Stomach (tissue), 8 donors: ENCODE measurements at regions not wholly inside any gene's neighbourhood (a gene's known extent, or its start where the extent isn't known, plus 50 kb on each side); places are given as distances from the start of the nearest gene placed in this dataset.

Experiments
- DNase-seq, 2 donors: peaks; one replicate each; pipeline versions ENCODE4 v3.0.0 to v3.0.0-alpha.2; 2013 to 2019
- H3K27ac ChIP-seq, 5 donors: fragments of 200-600 bp in 4 of 5; sonication (generic) in 4 of 5; one replicate each; pipeline ENCODE4 v1.5.1; 2013 to 2019; ENCODE audit warnings: mild to moderate bottlenecking in 1 of 5, moderate library complexity in 1 of 5
- H3K27me3 ChIP-seq, 3 donors: fragments of 200-600 bp; sonication (generic); one replicate each; pipeline ENCODE4 v1.5.1; 2017 to 2019; ENCODE audit warnings: mixed run types in 1 of 3
- H3K36me3 ChIP-seq, 4 donors: fragments of 200-600 bp; sonication (generic); 1 replicate in 3 of 4; 2 replicates in 1 of 4; pipeline ENCODE4 v1.5.1; 2016 to 2019
- H3K4me1 ChIP-seq, 4 donors: fragments of 200-600 bp; sonication (generic); one replicate each; pipeline ENCODE4 v1.5.1; 2016 to 2019
- H3K4me3 ChIP-seq, 4 donors: fragments of 200-600 bp; sonication (generic) in 3 of 4; one replicate each; pipeline ENCODE4 v1.5.1; 2016 to 2019; ENCODE audit warnings: mild to moderate bottlenecking in 1 of 4
- H3K9me3 ChIP-seq, 4 donors: fragments of 200-600 bp; sonication (generic); one replicate each; pipeline ENCODE4 v1.5.1; 2016 to 2019
- CTCF ChIP-seq, 7 experiments: fragments of 450-650 bp in 4 of 7; fragments of 200-600 bp in 3 of 7; sonication (generic) in 3 of 7; IDR thresholded peaks; one replicate each; pipeline ENCODE4 v1.5.1; 2016 to 2019; ENCODE audit warnings: antibody characterized with exemption in 7 of 7, control low read depth in 2 of 7, mild to moderate bottlenecking in 1 of 7
- EP300 ChIP-seq: sonication (generic); formaldehyde crosslinking; IDR thresholded peaks from one replicate; pipeline ENCODE4 v1.6.1; 2017; ENCODE audit warnings: antibody characterized with exemption
- POLR2A ChIP-seq, 4 donors: fragments of 450-650 bp; IDR thresholded peaks; one replicate each; pipeline ENCODE4 v1.6.1; 2016; ENCODE audit warnings: antibody characterized with exemption in 4 of 4, control low read depth in 2 of 4, mild to moderate bottlenecking in 1 of 4, moderate library complexity in 1 of 4
- POLR2AphosphoS5 ChIP-seq, 3 donors: sonication (generic); formaldehyde crosslinking; IDR thresholded peaks; one replicate each; pipeline ENCODE4 v1.6.1; 2016; ENCODE audit warnings: antibody characterized with exemption in 3 of 3
- WGBS, 5 donors: extraction: QIAGEN DNeasy Blood & Tissue Kit in 3 of 5; methylation state at CpG; one replicate each; pipeline versions ENCODE4 v1.1.5 to v1.1.7; 2013 to 2018; 5-methylcytosine and 5-hydroxymethylcytosine counted together
- intact Hi-C: fragments of 100-400 bp; cut with DNase I; formaldehyde crosslinking; loops from one replicate; pipeline ENCODE4 v1.15.1; 2023; ENCODE audit warnings: low total_unique reads
- donor health status: healthy with polysubstance abuse.
- donor health status: Bipolar disorder and iron deficiency.
- donor health status: healthy.

DNA sequence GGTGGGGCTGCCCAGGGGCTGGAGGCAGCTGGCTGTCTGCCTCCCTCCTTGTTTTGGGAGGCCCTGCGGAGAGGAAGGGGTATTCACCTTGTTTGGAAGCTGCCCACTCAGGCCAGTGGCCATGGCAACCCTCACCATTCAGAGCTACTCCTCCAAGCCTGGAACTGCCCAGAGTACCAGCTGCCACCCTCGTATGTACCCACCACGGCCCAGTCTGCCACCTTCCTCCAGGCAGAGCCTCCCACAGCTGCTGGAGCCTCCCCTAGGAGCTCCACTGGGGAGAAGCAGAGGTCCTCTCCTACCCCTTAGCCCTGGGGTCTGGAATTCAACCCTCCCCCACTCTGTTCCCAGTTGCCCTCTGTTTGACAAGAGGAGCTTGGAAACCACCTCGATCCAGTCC, 90.7 kb downstream of the AXIN2 start:
- Histone ChIP-seq H3K27me3 (peaks cover 0 to 7% (median 0%) of the 10 kb centered on the region in 3 donors), H3K4me3 (no peak overlapping the region), H3K9me3 (no peaks in the 10 kb centered on the region), H3K4me1 (peaks cover 0 to 14% (median 0%) of the 10 kb centered on the region in 4 donors), H3K36me3 (no peaks in the 10 kb centered on the region), H3K27ac (no peak overlapping the region)
- TF ChIP-seq CTCF (IDR thresholded peaks at IDR 0.05) (no peak), POLR2A (IDR thresholded peaks at IDR 0.05) (no peak), POLR2AphosphoS5 (IDR thresholded peaks at IDR 0.05) (no peak), EP300 (no peak)
- DNase-seq = no peak
- intact Hi-C loops = no loop called here
- WGBS, 5 donors = 56 to 64% (median 57%) methylated on average over 4 of the region's 4 CpGs

DNA sequence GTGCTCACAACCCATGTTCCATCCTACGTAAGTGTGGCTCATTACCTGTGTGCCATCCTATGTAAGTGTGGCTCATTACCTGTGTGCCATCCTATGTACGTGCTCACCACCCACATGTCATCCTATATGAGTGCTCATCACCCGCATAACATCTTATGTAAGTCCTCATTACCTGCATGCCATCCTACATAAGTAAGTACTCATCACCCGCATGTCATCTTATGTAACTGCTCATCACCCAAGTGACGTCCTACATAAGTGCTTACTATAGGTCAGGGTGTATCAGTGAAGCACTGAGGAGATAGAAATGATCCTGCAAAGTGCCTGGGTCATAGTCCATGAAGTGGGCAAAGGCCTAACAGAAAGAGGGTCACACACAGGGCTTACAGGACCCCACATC, 93.1 kb downstream of the AXIN2 start:
- TF ChIP-seq POLR2AphosphoS5 (IDR thresholded peaks at IDR 0.05) (no peak), POLR2A (IDR thresholded peaks at IDR 0.05) (no peak), EP300 (no peak), CTCF (IDR thresholded peaks at IDR 0.05) (no peak)

DNA sequence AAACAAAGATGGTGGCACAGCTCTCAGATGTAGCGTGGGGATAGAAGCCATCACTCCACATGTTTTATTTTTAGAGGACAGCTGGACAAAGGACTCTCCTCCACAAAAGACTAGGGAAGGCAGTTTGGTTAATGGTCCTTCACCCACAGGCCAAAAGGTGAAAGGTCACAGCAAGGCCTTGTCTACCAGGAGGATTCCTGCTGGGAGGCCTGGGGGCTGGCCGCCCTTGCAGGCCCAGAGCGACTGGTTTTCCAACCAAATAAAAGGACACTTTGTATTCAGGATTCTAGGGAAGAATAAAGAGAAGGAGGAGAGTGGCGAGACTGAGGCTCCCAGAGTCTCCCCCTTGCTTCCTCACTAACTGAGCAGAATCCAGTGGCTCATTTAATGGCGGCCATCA, 94.3 kb downstream of the AXIN2 start:
- DNase-seq = no peak
- no peak overlapping the region for H3K27ac ChIP-seq
- no peak overlapping the region for H3K4me3 ChIP-seq
- no peaks in the 10 kb centered on the region for H3K36me3 ChIP-seq
- 85 to 90% (median 87%) methylated on average over 5 of the region's 5 CpGs for WGBS, 5 donors
- intact Hi-C loops = no loop called here
- peaks cover 0 to 2% (median 0%) of the 10 kb centered on the region in 4 donors for H3K4me1 ChIP-seq
- TF ChIP-seq POLR2A (IDR thresholded peaks at IDR 0.05) = no peak
- TF ChIP-seq EP300 = no peak
- TF ChIP-seq CTCF (IDR thresholded peaks at IDR 0.05) = no peak
- TF ChIP-seq POLR2AphosphoS5 (IDR thresholded peaks at IDR 0.05) = no peak
- H3K27me3 ChIP-seq = peaks cover 0 to 3% (median 0%) of the 10 kb centered on the region in 3 donors
- no peaks in the 10 kb centered on the region for H3K9me3 ChIP-seq

More for the DNA sequence above, 93.1 kb downstream of the AXIN2 start:
- Histone ChIP-seq H3K9me3 (no peaks in the 10 kb centered on the region), H3K4me3 (no peak overlapping the region), H3K27me3 (peaks cover 0 to 7% (median 0%) of the 10 kb centered on the region in 3 donors), H3K27ac (no peak overlapping the region), H3K4me1 (peaks cover 0 to 11% (median 0%) of the 10 kb centered on the region in 4 donors), H3K36me3 (no peaks in the 10 kb centered on the region)
- DNase-seq = no peak
- intact Hi-C loops = no loop called here
- WGBS, 5 donors = 85 to 97% (median 92%) methylated on average over 5 of the region's 5 CpGs

- H3K36me3 ChIP-seq = no peaks in the 10 kb centered on the region
- 87 to 92% (median 88%) methylated on average over 6 of the region's 6 CpGs for WGBS, 5 donors
- TF ChIP-seq CTCF (IDR thresholded peaks at IDR 0.05) (no peak), POLR2A (IDR thresholded peaks at IDR 0.05) (no peak), POLR2AphosphoS5 (IDR thresholded peaks at IDR 0.05) (no peak), EP300 (no peak)
- intact Hi-C loops = no loop called here
- no peak for DNase-seq
- H3K27ac ChIP-seq = no peak overlapping the region
- H3K27me3 ChIP-seq = no peaks in the 10 kb centered on the region
- H3K9me3 ChIP-seq = no peaks in the 10 kb centered on the region
- no peak overlapping the region for H3K4me3 ChIP-seq
- no peaks in the 10 kb centered on the region for H3K4me1 ChIP-seq
Observed at GRCh38 chr17:65466547-65466946, 94.9 kb downstream of the AXIN2 start.
